K562 (cell line): ENCODE measurements at regions not wholly inside any gene's neighbourhood (a gene's known extent, or its start where the extent isn't known, plus 50 kb on each side); places are given as distances from the start of the nearest gene placed in this dataset.

Experiments
- RAD21 ChIP-seq, 2 experiments: fragments of 250-450 bp in 1 of 2; fragments of 450-650 bp in 1 of 2; sonication (Bioruptor Pico) in 1 of 2; formaldehyde crosslinking in 1 of 2; IDR thresholded peaks in 1 of 2; conservative IDR thresholded peaks in 1 of 2; 2 replicates each; pipeline versions ENCODE4 v1.4.0 to v1.8.0; 2020 to 2022; ENCODE audit warnings: mild to moderate bottlenecking in 2 of 2, moderate library complexity in 1 of 2
- REST ChIP-seq, 2 experiments: fragments of 450-650 bp; formaldehyde crosslinking in 1 of 2; IDR thresholded peaks; 2 replicates each; pipeline versions ENCODE4 v1.4.0 to v1.6.1; 2014 to 2020; ENCODE audit warnings: mild to moderate bottlenecking in 2 of 2, borderline replicate concordance in 1 of 2, low read depth in 1 of 2

GRCh38 chrX:55342533-55343501, 78.1 kb upstream of the PAGE3 start (continued):
- peak; percentile 18; the same call in 1 of the 2 replicates for TF ChIP-seq REST (IDR thresholded peaks at IDR 0.05; ENCODE audit: borderline replicate concordance)
- TF ChIP-seq REST (CRISPR knock-in tag; IDR thresholded peaks at IDR 0.05; ENCODE audit: low read depth): no peak
- TF ChIP-seq RAD21 (CRISPR knock-in tag; conservative IDR thresholded peaks at IDR 0.05 in 1 of 2, IDR thresholded peaks at IDR 0.05 in 1 of 2): peak; percentile 11 to 47; a peak in 2 of 4 replicates
